ENCODE measurements at regions not wholly inside any gene's neighbourhood (a gene's known extent, or its start where the extent isn't known, plus 50 kb on each side); places are given as distances from the start of the nearest gene placed in this dataset.

- TF ChIP-seq CTCF (conservative IDR thresholded peaks at IDR 0.05 in 1 of 2, IDR thresholded peaks at IDR 0.05 in 1 of 2; ENCODE audit: low read depth in 1 of 2, low read length in 2 of 2) (no peak), EZH2 (IDR thresholded peaks at IDR 0.05; ENCODE audit: low read length, missing control alignments) (no peak)
Observed at GRCh38 chr5:29069104-29069402, 2030.7 kb upstream of the CDH9 start.

All from fibroblast of lung (primary cell).